K562 (cell line): ENCODE measurements at regions not wholly inside any gene's neighbourhood (a gene's known extent, or its start where the extent isn't known, plus 50 kb on each side); places are given as distances from the start of the nearest gene placed in this dataset.

Source experiments
- BMI1 ChIP-seq: fragments of 150-350 bp; IDR thresholded peaks from 2 replicates; pipeline ENCODE4 v1.6.1; 2014; ENCODE audit warnings: low read length
- FOXM1 ChIP-seq, 2 experiments: fragments of 450-650 bp in 1 of 2; sonication (generic) in 1 of 2; formaldehyde crosslinking in 1 of 2; IDR thresholded peaks; 2 replicates each; pipeline versions ENCODE4 v1.6.1 to v1.9.0; 2017 to 2022; ENCODE audit warnings: low read depth in 2 of 2, mild to moderate bottlenecking in 2 of 2, missing genetic modification reagents in 1 of 2, moderate library complexity in 1 of 2
- MEF2A ChIP-seq: IDR thresholded peaks from 2 replicates; pipeline ENCODE4 v1.6.1; 2011; ENCODE audit warnings: low read depth, mild to moderate bottlenecking, low read length, moderate library complexity; ENCODE audit not compliant: control insufficient read depth
- SMC3 ChIP-seq: conservative IDR thresholded peaks from 2 replicates; pipeline ENCODE4 v1.6.1; 2011; ENCODE audit warnings: low read depth, low read length, improper control_type of control experiment; ENCODE audit not compliant: insufficient read depth
- SREBF1 ChIP-seq: fragments of 150-350 bp; IDR thresholded peaks from 2 replicates; pipeline ENCODE4 v1.6.1; 2014; ENCODE audit warnings: antibody characterized with exemption, low read depth, low read length, borderline replicate concordance
- TBP ChIP-seq: optimal IDR thresholded peaks from 2 replicates; pipeline ENCODE3; 2011; ENCODE audit warnings: low read depth, low read length, improper control_type of control experiment
- ZKSCAN1 ChIP-seq: fragments of 150-350 bp; IDR thresholded peaks from 2 replicates; pipeline ENCODE4 v1.6.1; 2016; ENCODE audit warnings: low read depth, low read length

DNA sequence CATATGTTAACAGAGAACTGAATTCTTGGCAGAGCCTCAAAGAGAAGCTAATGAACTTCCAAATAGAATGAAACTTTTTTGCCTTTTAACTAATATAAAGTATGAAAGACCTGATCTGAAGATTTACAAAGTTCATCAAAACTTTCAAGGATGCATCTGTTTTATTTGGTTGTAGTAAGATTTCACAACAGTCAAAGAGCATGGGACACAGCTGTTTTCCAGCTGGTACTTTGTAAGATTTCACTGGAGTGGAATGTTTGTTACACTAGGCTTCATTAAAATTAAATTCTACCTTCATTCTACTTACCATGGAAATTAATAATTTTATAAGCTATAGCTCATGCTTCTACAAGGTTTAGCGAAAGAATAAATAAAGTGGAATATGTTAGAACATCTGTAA is 351.2 kb downstream of the SLC6A15 start:
- TF ChIP-seq ZKSCAN1 (no peak), MEF2A (no peak), SMC3 (no peak), SREBF1 (no peak), BMI1 (no peak), TBP (no peak), FOXM1 (IDR thresholded peaks at IDR 0.05; ENCODE audit: low read depth) (no peak), FOXM1 (CRISPR knock-in tag; IDR thresholded peaks at IDR 0.05; ENCODE audit: low read depth) (no peak)
